ENCODE measurements at regions not wholly inside any gene's neighbourhood (a gene's known extent, or its start where the extent isn't known, plus 50 kb on each side); places are given as distances from the start of the nearest gene placed in this dataset.

GRCh38 chr19:30144242-30144758 is 202.3 kb downstream of the URI1 start:
- no peak for TF ChIP-seq POLR2AphosphoS5 (IDR thresholded peaks at IDR 0.05; ENCODE audit: low read depth, low read length)
- no peak for TF ChIP-seq YY1 (IDR thresholded peaks at IDR 0.05; ENCODE audit: extremely low read depth, insufficient replicate concordance, low read depth, low read length)
